ENCODE measurements at regions not wholly inside any gene's neighbourhood (a gene's known extent, or its start where the extent isn't known, plus 50 kb on each side); places are given as distances from the start of the nearest gene placed in this dataset.

- TF ChIP-seq CTCF (IDR thresholded peaks at IDR 0.05), result no peak
- no peak for DNase-seq
- Histone ChIP-seq H3K4me1 (ENCODE audit: insufficient read depth, low read length) (no peaks in the 10 kb centered on the region), H3K4me3 (ENCODE audit: low read length) (no peak overlapping the region), H3K36me3 (ENCODE audit: insufficient read depth, low read length) (no peaks in the 10 kb centered on the region), H3K27me3 (ENCODE audit: control insufficient read depth in 1 of 2, insufficient read depth in 2 of 2, low read length in 2 of 2) (no peaks in the 10 kb centered on the region), H3K9me3 (ENCODE audit: control insufficient read depth in 1 of 2, insufficient read depth in 1 of 2, low read length in 2 of 2) (peaks cover 0 to 5% of the 10 kb centered on the region in 2 experiments), H3K27ac (ENCODE audit: low read depth in 1 of 2, low read length in 2 of 2) (no peak overlapping the region)
- H3K4me3 Mint-ChIP-seq, result no peak overlapping the region
- H3K9me3 Mint-ChIP-seq, result no peaks in the 10 kb centered on the region
- intact Hi-C loops (cut with DNase I, micrococcal nuclease), result no loop called here
- no peaks in the 10 kb centered on the region for H3K4me1 Mint-ChIP-seq (ENCODE audit: low read depth)
- no peaks in the 10 kb centered on the region for H3K27me3 Mint-ChIP-seq
- no peaks in the 10 kb centered on the region for H3K36me3 Mint-ChIP-seq (ENCODE audit: low read depth)
- ChIA-PET POLR2A (no interaction called here), CTCF (no interaction called here)
- ATAC-seq (ENCODE audit: poor library complexity), result no peak
- no peak overlapping the region for H3K27ac Mint-ChIP-seq
Measured at GRCh38 chr20:24151621-24152294, 163.2 kb upstream of the GGTLC1 start.

GRCh38 chr20:24150406-24150805, 161.8 kb upstream of the GGTLC1 start:
- Histone ChIP-seq H3K27me3 (ENCODE audit: control insufficient read depth in 1 of 2, insufficient read depth in 2 of 2, low read length in 2 of 2) (no peaks in the 10 kb centered on the region), H3K4me1 (ENCODE audit: insufficient read depth, low read length) (no peaks in the 10 kb centered on the region), H3K4me3 (ENCODE audit: low read length) (no peak overlapping the region), H3K27ac (ENCODE audit: low read depth in 1 of 2, low read length in 2 of 2) (no peak overlapping the region), H3K9me3 (ENCODE audit: control insufficient read depth in 1 of 2, insufficient read depth in 1 of 2, low read length in 2 of 2) (peaks cover 0 to 5% of the 10 kb centered on the region in 2 experiments), H3K36me3 (ENCODE audit: insufficient read depth, low read length) (no peaks in the 10 kb centered on the region)
- no peaks in the 10 kb centered on the region for H3K9me3 Mint-ChIP-seq
- no peaks in the 10 kb centered on the region for H3K4me1 Mint-ChIP-seq (ENCODE audit: low read depth)
- DNase-seq (no peak), ATAC-seq (ENCODE audit: poor library complexity) (no peak)
- H3K27ac Mint-ChIP-seq, result no peak overlapping the region
- intact Hi-C loops (cut with DNase I, micrococcal nuclease), result no loop called here
- TF ChIP-seq CTCF (IDR thresholded peaks at IDR 0.05), result no peak
- ChIA-PET POLR2A (no interaction called here), CTCF (no interaction called here)
- peaks cover under 1% of the 10 kb centered on the region for H3K27me3 Mint-ChIP-seq
- H3K36me3 Mint-ChIP-seq (ENCODE audit: low read depth), result no peaks in the 10 kb centered on the region
- no peak overlapping the region for H3K4me3 Mint-ChIP-seq

- CTCF ChIA-PET, result no interaction called here
- peaks cover 4% of the 10 kb centered on the region for H3K27me3 Mint-ChIP-seq
- Histone ChIP-seq H3K4me3 (ENCODE audit: low read length) (no peak overlapping the region), H3K36me3 (ENCODE audit: insufficient read depth, low read length) (no peaks in the 10 kb centered on the region), H3K27me3 (ENCODE audit: control insufficient read depth in 1 of 2, insufficient read depth in 2 of 2, low read length in 2 of 2) (no peaks in the 10 kb centered on the region), H3K9me3 (ENCODE audit: control insufficient read depth in 1 of 2, insufficient read depth in 1 of 2, low read length in 2 of 2) (peaks cover 0 to 5% of the 10 kb centered on the region in 2 experiments), H3K4me1 (ENCODE audit: insufficient read depth, low read length) (no peaks in the 10 kb centered on the region), H3K27ac (ENCODE audit: low read depth in 1 of 2, low read length in 2 of 2) (no peak overlapping the region)
- TF ChIP-seq CTCF (IDR thresholded peaks at IDR 0.05), result peak; percentile 8
- no peak overlapping the region for H3K4me3 Mint-ChIP-seq
- no peaks in the 10 kb centered on the region for H3K36me3 Mint-ChIP-seq (ENCODE audit: low read depth)
- POLR2A ChIA-PET, result no interaction called here
- no peaks in the 10 kb centered on the region for H3K4me1 Mint-ChIP-seq (ENCODE audit: low read depth)
- H3K27ac Mint-ChIP-seq, result no peak overlapping the region
- H3K9me3 Mint-ChIP-seq, result no peaks in the 10 kb centered on the region
- DNase-seq (no peak), ATAC-seq (ENCODE audit: poor library complexity) (no peak)
- intact Hi-C loops (cut with DNase I, micrococcal nuclease), result no loop called here
Measured at GRCh38 chr20:24149881-24150307, 161.3 kb upstream of the GGTLC1 start.

Data from CD4-positive, alpha-beta T cell (primary cell).